AG10803 (cell line): ENCODE measurements at regions not wholly inside any gene's neighbourhood (a gene's known extent, or its start where the extent isn't known, plus 50 kb on each side); places are given as distances from the start of the nearest gene placed in this dataset.

Experiments
- DNase-seq: peaks from one replicate; pipeline ENCODE4 v3.0.0; 2010; ENCODE audit warnings: low read depth
- H3K4me3 ChIP-seq: 2 replicates; pipeline ENCODE4 v1.5.1; 2011; ENCODE audit warnings: mild to moderate bottlenecking, low read length, control low read depth
- TF ChIP-seq, protein P1 (sequence below): conservative IDR thresholded peaks from 2 replicates; pipeline ENCODE4 v1.5.1; 2011; ENCODE audit warnings: mild to moderate bottlenecking, low read length, control low read depth, inconsistent platforms

DNA sequence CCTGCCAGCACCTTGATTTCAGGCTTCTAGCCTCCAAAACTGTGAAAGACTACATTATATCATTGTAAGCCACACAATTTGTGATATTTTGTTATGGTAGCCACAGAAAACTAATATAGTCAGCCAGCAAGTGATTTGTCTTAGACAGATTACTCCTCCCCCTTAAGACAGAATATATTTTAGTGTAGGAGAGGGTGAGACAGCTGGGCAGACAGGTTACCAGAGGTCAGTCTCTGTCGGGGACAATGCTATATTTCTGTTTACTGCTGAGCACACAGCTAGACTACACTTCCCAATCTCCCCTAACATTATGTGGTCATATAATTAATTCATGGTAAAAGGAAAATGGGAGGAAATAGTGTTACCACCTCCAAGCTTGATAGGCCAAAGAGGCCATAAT lies 185.8 kb upstream of the PIK3C3 start:
- no peak for DNase-seq
- TF ChIP-seq, protein P1, sequence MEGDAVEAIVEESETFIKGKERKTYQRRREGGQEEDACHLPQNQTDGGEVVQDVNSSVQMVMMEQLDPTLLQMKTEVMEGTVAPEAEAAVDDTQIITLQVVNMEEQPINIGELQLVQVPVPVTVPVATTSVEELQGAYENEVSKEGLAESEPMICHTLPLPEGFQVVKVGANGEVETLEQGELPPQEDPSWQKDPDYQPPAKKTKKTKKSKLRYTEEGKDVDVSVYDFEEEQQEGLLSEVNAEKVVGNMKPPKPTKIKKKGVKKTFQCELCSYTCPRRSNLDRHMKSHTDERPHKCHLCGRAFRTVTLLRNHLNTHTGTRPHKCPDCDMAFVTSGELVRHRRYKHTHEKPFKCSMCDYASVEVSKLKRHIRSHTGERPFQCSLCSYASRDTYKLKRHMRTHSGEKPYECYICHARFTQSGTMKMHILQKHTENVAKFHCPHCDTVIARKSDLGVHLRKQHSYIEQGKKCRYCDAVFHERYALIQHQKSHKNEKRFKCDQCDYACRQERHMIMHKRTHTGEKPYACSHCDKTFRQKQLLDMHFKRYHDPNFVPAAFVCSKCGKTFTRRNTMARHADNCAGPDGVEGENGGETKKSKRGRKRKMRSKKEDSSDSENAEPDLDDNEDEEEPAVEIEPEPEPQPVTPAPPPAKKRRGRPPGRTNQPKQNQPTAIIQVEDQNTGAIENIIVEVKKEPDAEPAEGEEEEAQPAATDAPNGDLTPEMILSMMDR = no peak

DNA sequence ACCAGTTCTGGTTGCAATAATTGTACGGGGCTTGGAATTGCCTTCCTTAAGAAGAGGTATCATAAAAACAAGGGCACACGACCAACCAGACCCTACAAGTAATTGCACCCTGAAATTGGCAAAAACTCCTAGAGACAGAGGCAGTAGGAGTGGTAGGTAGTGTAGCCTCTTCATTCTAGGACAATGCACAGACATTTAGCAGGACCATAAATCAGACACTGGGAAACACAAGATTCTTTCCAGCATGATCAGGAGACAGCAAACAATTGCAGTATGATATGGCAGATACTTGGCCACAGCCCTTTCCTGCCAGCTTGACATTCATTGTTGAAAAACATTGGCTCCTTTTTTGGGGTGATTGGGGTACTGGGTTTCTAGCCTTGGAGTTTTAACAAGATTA lies 186.6 kb upstream of the PIK3C3 start:
- no peak overlapping the region for H3K4me3 ChIP-seq
- no peak for DNase-seq
- TF ChIP-seq, protein P1 = no peak

More for the DNA sequence above, 185.8 kb upstream of the PIK3C3 start:
- H3K4me3 ChIP-seq = no peak overlapping the region

DNA sequence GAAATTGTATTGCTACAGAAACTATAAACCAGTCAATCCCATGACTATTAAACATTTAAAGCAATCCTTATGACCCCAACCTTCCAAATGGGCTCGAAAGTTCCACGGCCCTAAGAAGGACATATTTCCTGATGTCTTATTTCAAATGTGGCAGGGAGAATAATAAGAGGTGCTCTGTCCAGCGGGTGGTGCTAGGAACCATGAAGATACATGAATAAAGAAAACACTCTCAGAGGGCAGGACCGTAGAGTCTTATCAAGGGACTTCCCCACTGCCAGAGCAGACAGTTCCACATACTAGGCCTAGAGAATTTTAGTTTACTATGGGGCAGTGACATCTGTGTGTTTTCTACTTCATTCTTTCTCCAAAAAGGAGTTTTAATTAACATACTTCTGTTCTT lies 187.1 kb upstream of the PIK3C3 start:
- DNase-seq = peak; percentile 29
- TF ChIP-seq, protein P1 = peak; percentile 26
- no peak overlapping the region for H3K4me3 ChIP-seq

DNA sequence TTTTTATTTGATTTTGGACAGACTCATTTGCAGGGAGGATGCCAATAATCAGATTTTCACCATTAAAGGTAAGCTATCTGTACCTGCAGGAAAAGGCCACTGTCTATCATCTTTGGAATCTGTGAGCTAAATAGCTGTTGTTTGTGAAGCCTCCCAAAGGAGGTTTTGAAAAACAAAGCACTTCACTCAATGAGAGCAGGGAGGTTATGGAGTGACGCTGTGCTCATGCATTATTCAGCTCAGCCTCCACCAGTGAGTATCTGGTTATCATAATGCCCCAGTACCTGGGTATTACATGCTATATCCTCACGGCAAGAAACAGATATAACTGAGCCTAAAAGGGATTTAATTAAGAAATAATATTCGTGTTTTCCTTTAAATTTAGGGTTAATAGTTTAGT lies 189.6 kb upstream of the PIK3C3 start:
- DNase-seq = no peak
- TF ChIP-seq, protein P1 = no peak
- no peak overlapping the region for H3K4me3 ChIP-seq

DNA sequence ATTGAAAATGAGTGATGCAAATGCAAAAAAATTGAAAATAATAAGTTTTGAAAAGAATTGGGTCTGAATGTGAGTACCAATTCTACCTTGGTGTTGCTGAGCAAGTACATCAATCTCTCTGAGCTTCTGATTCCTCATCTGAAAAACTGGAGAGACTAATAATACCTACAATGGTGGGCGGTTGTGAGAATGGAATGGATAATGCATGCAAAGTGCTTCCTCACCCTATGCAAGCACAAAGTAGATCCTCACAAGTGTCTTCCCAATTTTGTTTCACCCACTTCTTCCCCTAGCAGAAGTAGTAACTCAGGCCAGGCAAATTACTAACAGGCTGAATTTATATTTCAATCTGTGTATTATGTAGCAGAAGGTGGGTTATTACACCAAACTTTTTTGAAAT lies 191.7 kb upstream of the PIK3C3 start:
- H3K4me3 ChIP-seq = no peak overlapping the region
- TF ChIP-seq, protein P1 = no peak

DNA sequence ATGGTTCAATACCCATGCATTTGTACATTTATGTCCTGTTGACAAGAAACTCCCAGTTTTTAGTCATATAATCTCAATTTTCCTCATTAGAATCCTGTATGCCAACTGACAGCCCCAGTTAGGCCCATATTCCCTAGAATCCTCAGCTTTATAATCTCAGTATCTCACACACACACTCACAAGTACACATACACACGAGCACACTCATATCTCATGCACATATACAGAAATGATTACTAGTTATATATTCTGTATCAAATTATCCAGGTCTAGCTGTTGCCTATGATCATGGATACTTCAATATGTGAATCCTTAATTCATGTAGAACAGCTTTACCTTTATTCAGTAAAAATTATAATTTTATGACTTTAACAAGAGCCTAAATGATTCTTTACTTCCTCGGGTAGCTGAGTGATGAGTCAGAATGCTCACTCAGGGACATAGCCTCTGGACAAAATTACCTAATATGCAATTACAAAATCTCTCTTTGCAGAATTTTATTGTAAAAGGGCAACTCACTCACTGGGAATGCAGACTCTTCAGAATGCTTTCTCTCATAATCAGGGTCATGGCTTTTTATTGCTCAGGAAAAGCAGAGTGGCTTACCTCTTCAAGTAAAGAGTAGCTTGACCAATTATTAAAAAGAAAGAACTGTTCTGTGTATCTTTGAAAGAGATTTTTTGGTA lies 193.6 kb upstream of the PIK3C3 start:
- DNase-seq = peak; percentile 85
- TF ChIP-seq, protein P1 = no peak
- no peak overlapping the region for H3K4me3 ChIP-seq

More for the DNA sequence above, 191.7 kb upstream of the PIK3C3 start:
- no peak for DNase-seq

DNA sequence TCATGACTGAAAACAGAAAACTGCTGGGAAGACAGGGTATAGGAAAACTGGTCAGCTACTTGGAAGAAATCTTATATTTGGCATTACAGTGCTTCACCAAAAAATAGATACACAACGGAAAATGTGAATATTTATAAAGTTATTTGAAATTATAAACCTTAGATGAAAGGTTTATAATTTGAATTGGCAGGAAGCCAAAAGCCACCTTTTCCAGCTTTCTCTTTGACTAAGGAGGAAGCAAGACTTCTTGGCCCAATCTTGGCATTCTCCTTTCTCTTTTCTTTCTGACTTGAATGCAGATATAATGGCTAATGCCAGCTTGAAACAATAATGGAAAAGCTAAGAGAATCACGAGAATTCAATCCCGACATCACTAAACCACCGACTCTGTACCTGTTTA lies 196.5 kb upstream of the PIK3C3 start:
- DNase-seq = no peak
- H3K4me3 ChIP-seq = no peak overlapping the region
- TF ChIP-seq, protein P1 = no peak
